ENCODE measurements at regions not wholly inside any gene's neighbourhood (a gene's known extent, or its start where the extent isn't known, plus 50 kb on each side); places are given as distances from the start of the nearest gene placed in this dataset.

GRCh38 chr5:61272688-61273087, 59.4 kb upstream of the ZSWIM6 start (continued):
- TF ChIP-seq MGA (IDR thresholded peaks at IDR 0.05) = no peak
- no peak for TF ChIP-seq PKNOX1 (IDR thresholded peaks at IDR 0.05)
- no peak for TF ChIP-seq ZNF143 (CRISPR knock-in tag; IDR thresholded peaks at IDR 0.05)
- TF ChIP-seq NFATC3 (IDR thresholded peaks at IDR 0.05) = no peak
- TF ChIP-seq EWSR1 (IDR thresholded peaks at IDR 0.05; ENCODE audit: borderline replicate concordance, low read depth, partially characterized antibody) = no peak
- no peak for TF ChIP-seq E2F1 (CRISPR knock-in tag; IDR thresholded peaks at IDR 0.05)
- TF ChIP-seq ZBTB5 (IDR thresholded peaks at IDR 0.05) = no peak
- no peak for TF ChIP-seq NR2F6 (CRISPR knock-in tag; IDR thresholded peaks at IDR 0.05)
- TF ChIP-seq PYGO2 (tag; IDR thresholded peaks at IDR 0.05) = no peak
- TF ChIP-seq GATA2 (CRISPR knock-in tag; IDR thresholded peaks at IDR 0.05) = no peak
- TF ChIP-seq RBM39 (optimal IDR thresholded peaks at IDR 0.05; ENCODE audit: low read depth, low read length) = no peak

Measured in K562 (cell line).